HepG2 (cell line): ENCODE measurements at regions not wholly inside any gene's neighbourhood (a gene's known extent, or its start where the extent isn't known, plus 50 kb on each side); places are given as distances from the start of the nearest gene placed in this dataset.

Source experiments
- ATF6 ChIP-seq: sonication (generic); formaldehyde crosslinking; conservative IDR thresholded peaks from 2 replicates; pipeline ENCODE4 v1.4.0; 2020; ENCODE audit warnings: missing genetic modification reagents
- CBX2 ChIP-seq, 2 experiments: fragments of 200-600 bp in 1 of 2; sonication (generic); formaldehyde crosslinking in 1 of 2; IDR thresholded peaks; 2 replicates each; pipeline versions ENCODE4 v1.7.0 to v1.8.1; 2018 to 2022; ENCODE audit warnings: low read depth in 2 of 2, low read length in 1 of 2, mild to moderate bottlenecking in 1 of 2, missing genetic modification reagents in 1 of 2
- GMEB1 ChIP-seq: sonication (generic); formaldehyde crosslinking; IDR thresholded peaks from 2 replicates; pipeline ENCODE4 v1.5.1; 2020; ENCODE audit warnings: missing genetic modification reagents, mild to moderate bottlenecking, borderline replicate concordance
- HNRNPUL1 ChIP-seq: fragments of 200-400 bp; formaldehyde crosslinking; IDR thresholded peaks from 2 replicates; pipeline ENCODE4 v1.6.1; 2017; ENCODE audit warnings: low read depth, mild to moderate bottlenecking, low read length, moderate library complexity
- KLF13 ChIP-seq: sonication (generic); formaldehyde crosslinking; IDR thresholded peaks from 2 replicates; pipeline ENCODE4 v1.4.0; 2020; ENCODE audit warnings: mild to moderate bottlenecking, missing genetic modification reagents
- LRRFIP1 ChIP-seq: sonication (generic); formaldehyde crosslinking; conservative IDR thresholded peaks from 2 replicates; pipeline ENCODE4 v1.4.0; 2020; ENCODE audit warnings: missing genetic modification reagents
- MAFF ChIP-seq: IDR thresholded peaks from 2 replicates; pipeline ENCODE4 v1.6.1; 2011; ENCODE audit warnings: low read depth, low read length, improper control_type of control experiment
- NBN ChIP-seq: fragments of 450-650 bp; conservative IDR thresholded peaks from 2 replicates; pipeline ENCODE4 v1.6.1; 2017
- PAF1 ChIP-seq: IDR thresholded peaks from 2 replicates; pipeline ENCODE4 v1.6.1; 2016; ENCODE audit warnings: missing genetic modification reagents, missing compliant biosample characterization
- PBX2 ChIP-seq: IDR thresholded peaks from 2 replicates; pipeline ENCODE4 v1.6.1; 2016; ENCODE audit warnings: control low read depth
- SUZ12 ChIP-seq: fragments of 150-350 bp; IDR thresholded peaks from 2 replicates; pipeline ENCODE4 v1.6.1; 2014; ENCODE audit warnings: low read depth, low read length
- ZC3H13 ChIP-seq: sonication (generic); formaldehyde crosslinking; IDR thresholded peaks from 2 replicates; pipeline ENCODE4 v1.8.1; 2023; ENCODE audit warnings: mild to moderate bottlenecking, missing genetic modification reagents, moderate library complexity
- ZC3H4 ChIP-seq: sonication (generic); formaldehyde crosslinking; IDR thresholded peaks from 2 replicates; pipeline ENCODE4 v1.4.0; 2020; ENCODE audit warnings: missing genetic modification reagents, borderline replicate concordance
- ZFP91 ChIP-seq: sonication (generic); formaldehyde crosslinking; IDR thresholded peaks from 2 replicates; pipeline ENCODE4 v1.9.0; 2022; ENCODE audit warnings: missing genetic modification reagents, mild to moderate bottlenecking, borderline replicate concordance
- ZFX ChIP-seq: sonication (generic); formaldehyde crosslinking; IDR thresholded peaks from 2 replicates; pipeline ENCODE4 v1.4.0; 2020; ENCODE audit warnings: mild to moderate bottlenecking, low read depth, missing genetic modification reagents, moderate library complexity
- ZNF143 ChIP-seq: sonication (generic); formaldehyde crosslinking; IDR thresholded peaks from 2 replicates; pipeline ENCODE4 v1.4.0; 2020; ENCODE audit warnings: missing genetic modification reagents
- ZNF264 ChIP-seq: sonication (generic); formaldehyde crosslinking; IDR thresholded peaks from 2 replicates; pipeline ENCODE4 v1.4.0; 2020; ENCODE audit warnings: missing genetic modification reagents
- ZNF296 ChIP-seq: sonication (generic); formaldehyde crosslinking; conservative IDR thresholded peaks from 2 replicates; pipeline ENCODE4 v1.5.0; 2020; ENCODE audit warnings: mild to moderate bottlenecking, missing genetic modification reagents
- ZNF598 ChIP-seq: sonication (generic); formaldehyde crosslinking; IDR thresholded peaks from 2 replicates; pipeline ENCODE4 v1.5.1; 2020; ENCODE audit warnings: mild to moderate bottlenecking, missing genetic modification reagents, borderline replicate concordance
- ZZZ3 ChIP-seq: sonication (generic); formaldehyde crosslinking; IDR thresholded peaks from 2 replicates; pipeline ENCODE4 v1.4.0; 2020; ENCODE audit warnings: missing genetic modification reagents, mild to moderate bottlenecking, borderline replicate concordance

- TF ChIP-seq PAF1 (CRISPR knock-in tag) (no peak), ZNF143 (CRISPR knock-in tag) (no peak; the same call in 1 of the 2 replicates), ZFP91 (CRISPR knock-in tag) (peak; percentile 50; the same call in 1 of the 2 replicates), NBN (no peak), ATF6 (CRISPR knock-in tag) (no peak), GMEB1 (CRISPR knock-in tag) (no peak), ZC3H4 (CRISPR knock-in tag) (no peak), ZC3H13 (no peak), LRRFIP1 (CRISPR knock-in tag) (no peak), PBX2 (CRISPR knock-in tag) (no peak), ZNF264 (CRISPR knock-in tag) (peak; percentile 7; the same call in 1 of the 2 replicates), HNRNPUL1 (no peak), ZNF296 (CRISPR knock-in tag) (no peak), MAFF (peak; percentile 36; the same call in 1 of the 2 replicates), ZFX (CRISPR knock-in tag) (peak; percentile 78), ZNF598 (0 out of 2 replicates have a peak, but pooled peaks have one; percentile 25), CBX2 (IDR thresholded peaks at IDR 0.05; ENCODE audit: low read depth, low read length) (no peak), CBX2 (CRISPR knock-in tag; IDR thresholded peaks at IDR 0.05; ENCODE audit: low read depth) (no peak), KLF13 (no peak), ZZZ3 (CRISPR knock-in tag) (0 out of 2 replicates have a peak, but pooled peaks have one; percentile 48), SUZ12 (no peak)
Measured at GRCh38 chr6:30828027-30828962, 56.0 kb upstream of the DDR1 start (continued).
